Daoy (cell line): ENCODE measurements at regions not wholly inside any gene's neighbourhood (a gene's known extent, or its start where the extent isn't known, plus 50 kb on each side); places are given as distances from the start of the nearest gene placed in this dataset.
"Not testable (repeated sequence)": the region's sequence is repeated elsewhere in the genome, so short reads cannot be mapped to it uniquely, and the experiment has no call there.

Source experiments
- DNase-seq: peaks from one replicate; pipeline ENCODE4 v3.0.0-alpha.2; 2015; ENCODE audit warnings: low read depth

- not testable (repeated sequence) for DNase-seq
These were observed 81.6 kb downstream of the P2RY10 start for GRCh38 chrX:79026742-79027141.

GRCh38 chrX:79035421-79035820 lies 90.2 kb downstream of the P2RY10 start:
- no peak for DNase-seq

GRCh38 chrX:79036157-79036880 lies 91.1 kb downstream of the P2RY10 start:
- DNase-seq = no peak

GRCh38 chrX:79065696-79066095 lies 78.8 kb upstream of the GPR174 start:
- DNase-seq = no peak

- no peak for DNase-seq
These were observed 66.4 kb upstream of the GPR174 start for GRCh38 chrX:79078114-79078513.

- DNase-seq = no peak
These were observed 65.0 kb upstream of the GPR174 start for GRCh38 chrX:79079477-79079876.

- DNase-seq = no peak
These were observed 64.3 kb upstream of the GPR174 start for GRCh38 chrX:79080141-79080540.

- peak; percentile 0 for DNase-seq
These were observed 62.5 kb upstream of the GPR174 start for GRCh38 chrX:79081895-79082512.

- no peak for DNase-seq
These were observed 61.6 kb upstream of the GPR174 start for GRCh38 chrX:79082899-79083298.

GRCh38 chrX:79084923-79085322 lies 59.6 kb upstream of the GPR174 start:
- no peak for DNase-seq

GRCh38 chrX:79089896-79090584 lies 54.4 kb upstream of the GPR174 start:
- no peak for DNase-seq

- DNase-seq = no peak
These were observed 50.2 kb upstream of the GPR174 start for GRCh38 chrX:79094075-79094832.
